GM12874 (cell line): ENCODE measurements at regions not wholly inside any gene's neighbourhood (a gene's known extent, or its start where the extent isn't known, plus 50 kb on each side); places are given as distances from the start of the nearest gene placed in this dataset.

ENCODE experiments used
- TF ChIP-seq, protein P1 (sequence below): IDR thresholded peaks from 2 replicates; pipeline ENCODE4 v1.5.1; 2011; ENCODE audit warnings: low read depth, mild to moderate bottlenecking, control low read depth, low read length, moderate library complexity; ENCODE audit not compliant: insufficient read depth

DNA sequence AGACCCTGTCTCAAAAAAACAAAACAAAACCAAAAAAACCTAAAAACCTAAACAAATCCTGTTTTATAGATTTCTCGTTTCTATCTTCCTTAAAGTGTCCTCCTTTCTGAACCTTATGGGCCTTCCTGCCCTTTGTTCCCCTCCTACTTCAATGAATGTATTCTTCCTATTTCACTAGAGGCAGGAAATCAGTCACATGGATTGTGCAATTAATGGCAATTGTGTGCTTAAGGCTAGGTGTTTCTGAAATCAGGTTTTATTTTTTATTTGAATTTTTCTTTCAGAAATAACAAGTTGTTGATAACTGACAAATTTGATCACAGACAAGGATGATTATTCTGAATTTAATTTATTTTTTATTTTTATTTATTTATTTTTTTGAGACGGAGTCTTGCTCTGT is 220.6 kb upstream of the SEMA6A start:
- TF ChIP-seq, protein P1, sequence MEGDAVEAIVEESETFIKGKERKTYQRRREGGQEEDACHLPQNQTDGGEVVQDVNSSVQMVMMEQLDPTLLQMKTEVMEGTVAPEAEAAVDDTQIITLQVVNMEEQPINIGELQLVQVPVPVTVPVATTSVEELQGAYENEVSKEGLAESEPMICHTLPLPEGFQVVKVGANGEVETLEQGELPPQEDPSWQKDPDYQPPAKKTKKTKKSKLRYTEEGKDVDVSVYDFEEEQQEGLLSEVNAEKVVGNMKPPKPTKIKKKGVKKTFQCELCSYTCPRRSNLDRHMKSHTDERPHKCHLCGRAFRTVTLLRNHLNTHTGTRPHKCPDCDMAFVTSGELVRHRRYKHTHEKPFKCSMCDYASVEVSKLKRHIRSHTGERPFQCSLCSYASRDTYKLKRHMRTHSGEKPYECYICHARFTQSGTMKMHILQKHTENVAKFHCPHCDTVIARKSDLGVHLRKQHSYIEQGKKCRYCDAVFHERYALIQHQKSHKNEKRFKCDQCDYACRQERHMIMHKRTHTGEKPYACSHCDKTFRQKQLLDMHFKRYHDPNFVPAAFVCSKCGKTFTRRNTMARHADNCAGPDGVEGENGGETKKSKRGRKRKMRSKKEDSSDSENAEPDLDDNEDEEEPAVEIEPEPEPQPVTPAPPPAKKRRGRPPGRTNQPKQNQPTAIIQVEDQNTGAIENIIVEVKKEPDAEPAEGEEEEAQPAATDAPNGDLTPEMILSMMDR, result no peak

- TF ChIP-seq, protein P1, result no peak
Observed at GRCh38 chr5:116789522-116789921, 214.9 kb upstream of the SEMA6A start.

GRCh38 chr5:116788851-116789403 is 214.3 kb upstream of the SEMA6A start:
- TF ChIP-seq, protein P1, result no peak

- TF ChIP-seq, protein P1, result no peak
Observed at GRCh38 chr5:116787570-116787969, 212.9 kb upstream of the SEMA6A start.

DNA sequence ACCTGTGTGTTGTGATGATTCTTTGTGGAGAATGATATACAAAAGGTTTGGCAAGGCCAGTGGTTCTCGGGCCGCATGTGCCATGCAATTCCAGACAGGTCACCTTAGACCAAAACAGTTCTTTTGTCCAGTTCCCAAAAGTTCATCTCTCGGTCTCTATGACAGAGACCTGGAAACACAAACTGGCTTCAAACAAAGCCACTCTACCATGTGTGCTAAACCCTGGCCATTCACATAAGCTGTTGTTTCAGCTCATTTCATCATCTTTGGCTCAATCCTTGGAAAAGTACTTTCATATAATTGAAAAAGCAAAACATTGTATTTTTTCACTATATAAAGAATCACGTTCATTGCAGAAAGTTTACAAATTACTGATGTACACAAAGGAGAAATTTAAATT is 210.5 kb upstream of the SEMA6A start:
- TF ChIP-seq, protein P1, result no peak

GRCh38 chr5:116779846-116780245 is 205.2 kb upstream of the SEMA6A start:
- TF ChIP-seq, protein P1, result no peak

DNA sequence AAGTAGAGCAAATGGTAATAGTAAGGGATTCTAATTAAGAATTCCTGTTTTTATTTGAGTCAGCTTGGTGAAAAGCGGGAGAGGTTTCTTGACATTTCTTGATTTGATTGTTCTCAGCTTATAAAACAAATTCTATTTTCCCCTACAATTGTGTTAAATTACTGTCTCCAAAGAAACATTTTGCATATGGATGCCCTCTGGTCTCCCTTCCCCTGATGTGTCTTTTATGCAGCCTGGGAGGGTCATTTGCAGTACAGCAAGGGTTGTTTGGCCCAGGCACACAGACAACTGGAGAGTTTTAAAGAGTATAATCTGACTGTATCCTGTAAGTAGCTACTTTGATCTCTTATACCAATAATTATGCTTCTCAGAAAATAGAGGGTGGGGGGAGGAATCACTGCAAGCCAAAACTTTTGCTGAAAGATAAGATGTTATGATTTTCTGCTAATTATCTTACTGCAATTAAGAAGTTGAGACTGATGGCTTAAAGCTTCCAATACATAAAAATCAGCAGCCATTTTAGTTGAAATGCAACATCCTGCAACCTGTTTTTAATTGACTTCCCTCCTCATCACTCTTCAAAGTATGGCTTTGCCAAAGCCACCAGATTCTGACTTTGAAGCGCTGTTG is 204.1 kb upstream of the SEMA6A start:
- TF ChIP-seq, protein P1, result no peak
